ENCODE measurements at regions not wholly inside any gene's neighbourhood (a gene's known extent, or its start where the extent isn't known, plus 50 kb on each side); places are given as distances from the start of the nearest gene placed in this dataset.
A peak's percentile ranks its signal among the peaks of the same experiment; 100 is the strongest.
"Not testable (repeated sequence)": the region's sequence is repeated elsewhere in the genome, so short reads cannot be mapped to it uniquely, and the experiment has no call there.

DNA sequence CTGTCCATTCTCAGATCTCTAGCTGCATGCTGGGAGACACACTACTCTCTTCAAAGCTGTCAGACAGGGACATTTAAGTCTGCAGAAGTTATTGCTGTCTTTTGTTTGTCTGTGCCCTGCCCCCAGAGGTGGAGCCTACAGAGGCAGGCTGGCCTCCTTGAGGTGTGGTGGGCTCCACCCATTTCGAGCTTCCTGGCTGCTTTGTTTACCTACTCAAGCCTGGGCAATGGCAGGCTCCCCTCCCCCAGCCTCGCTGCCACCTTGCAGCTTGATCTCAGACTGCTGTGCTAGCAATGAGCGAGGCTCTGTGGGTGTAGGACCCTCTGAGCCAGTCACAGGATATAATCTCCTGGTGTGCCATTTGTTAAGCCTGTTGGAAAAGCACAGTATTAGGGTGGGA, 59.4 kb upstream of the NUDT11 start:
- DNase-seq: peak; percentile 0 to 29
- H3K9me3 Mint-ChIP-seq (ENCODE audit: unreplicated experiment): not testable (repeated sequence)

More for the DNA sequence above, 59.4 kb upstream of the NUDT11 start:
- H3K27ac Mint-ChIP-seq (ENCODE audit: unreplicated experiment); H3K9me3 ChIP-seq; H3K36me3 Mint-ChIP-seq (ENCODE audit: insufficient read depth, unreplicated experiment); H3K27me3 ChIP-seq (replicated peaks; ENCODE audit: control insufficient read depth, insufficient read depth, low read length); CTCF ChIA-PET; H3K4me1 ChIP-seq; H3K27me3 Mint-ChIP-seq (ENCODE audit: insufficient read depth, unreplicated experiment); H3K4me1 Mint-ChIP-seq (ENCODE audit: low read depth, unreplicated experiment); intact Hi-C loops (cut with micrococcal nuclease; ENCODE audit: unreplicated experiment); H3K4me3 ChIP-seq (ENCODE audit: low read depth, low read length); POLR2A ChIA-PET; BruUV-seq (replicated peaks); H3K4me3 Mint-ChIP-seq (ENCODE audit: unreplicated experiment); H3K36me3 ChIP-seq (ENCODE audit: control insufficient read depth, insufficient read depth, low read length): not testable (repeated sequence)
